ENCODE measurements at regions not wholly inside any gene's neighbourhood (a gene's known extent, or its start where the extent isn't known, plus 50 kb on each side); places are given as distances from the start of the nearest gene placed in this dataset.

DNA sequence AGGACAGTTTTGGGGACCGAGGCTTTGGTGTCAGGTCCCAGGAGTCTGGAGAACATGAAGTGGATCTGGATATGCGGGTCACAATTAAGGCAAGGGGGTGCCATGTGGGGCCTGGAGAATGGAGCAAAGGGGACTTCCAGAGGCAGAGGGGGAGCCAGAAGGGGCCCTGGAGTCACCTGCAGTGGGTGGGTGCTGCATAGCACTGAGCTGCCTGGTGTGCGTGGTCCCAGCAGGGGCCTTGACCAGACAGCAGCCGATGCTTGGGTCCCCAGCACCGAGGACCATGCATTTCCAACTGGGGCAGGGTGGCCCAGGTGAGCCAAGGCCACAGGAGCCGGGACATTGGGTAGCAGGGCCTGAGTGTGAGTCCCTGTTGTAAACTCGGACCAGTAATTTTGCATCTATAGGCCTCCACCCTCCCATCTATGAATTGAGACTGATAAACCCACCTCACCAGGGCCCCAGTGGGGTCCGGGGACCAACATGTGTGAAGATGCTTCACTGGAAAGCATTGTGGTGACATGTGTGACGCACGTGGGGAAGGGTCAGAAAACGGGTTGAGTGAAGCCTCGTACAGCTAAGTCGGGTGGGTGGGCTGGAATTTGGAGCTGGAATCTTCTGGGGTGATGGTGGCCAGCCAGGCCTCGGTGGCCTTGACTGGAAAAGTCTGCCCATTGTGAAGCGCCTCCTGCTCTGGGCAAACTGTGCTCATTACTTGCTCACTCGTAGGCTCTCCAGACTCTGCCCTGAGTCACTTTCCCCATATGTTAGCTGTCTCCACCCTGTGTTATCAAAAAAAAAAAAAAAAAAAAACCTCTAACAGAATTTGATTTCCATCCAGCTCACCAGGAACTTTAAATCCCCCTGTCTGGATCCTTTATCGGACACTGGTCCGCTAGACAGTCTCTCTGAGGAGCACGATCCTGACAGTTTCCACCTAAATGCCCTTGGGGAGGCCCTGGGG, 90.5 kb upstream of the ZNF469 start:
- no peak for DNase-seq

DNA sequence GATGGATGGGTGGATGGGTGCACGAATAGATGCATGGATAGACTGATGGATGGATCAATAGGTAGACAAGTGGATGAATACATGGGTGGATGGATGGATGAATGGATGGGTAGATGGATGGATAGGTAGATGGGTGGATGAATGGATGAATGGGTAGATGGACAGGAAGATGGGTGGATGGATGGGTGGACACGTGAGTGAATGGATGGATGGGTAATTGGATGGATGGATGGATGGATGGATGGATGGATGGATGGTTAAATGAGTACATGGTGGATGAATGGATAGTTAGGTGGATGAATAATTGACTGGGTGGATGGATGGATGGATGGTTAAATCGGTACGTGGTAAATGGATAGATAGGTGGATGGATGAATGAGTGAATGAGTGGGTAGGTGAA, 89.7 kb upstream of the ZNF469 start:
- no peak for DNase-seq

DNA sequence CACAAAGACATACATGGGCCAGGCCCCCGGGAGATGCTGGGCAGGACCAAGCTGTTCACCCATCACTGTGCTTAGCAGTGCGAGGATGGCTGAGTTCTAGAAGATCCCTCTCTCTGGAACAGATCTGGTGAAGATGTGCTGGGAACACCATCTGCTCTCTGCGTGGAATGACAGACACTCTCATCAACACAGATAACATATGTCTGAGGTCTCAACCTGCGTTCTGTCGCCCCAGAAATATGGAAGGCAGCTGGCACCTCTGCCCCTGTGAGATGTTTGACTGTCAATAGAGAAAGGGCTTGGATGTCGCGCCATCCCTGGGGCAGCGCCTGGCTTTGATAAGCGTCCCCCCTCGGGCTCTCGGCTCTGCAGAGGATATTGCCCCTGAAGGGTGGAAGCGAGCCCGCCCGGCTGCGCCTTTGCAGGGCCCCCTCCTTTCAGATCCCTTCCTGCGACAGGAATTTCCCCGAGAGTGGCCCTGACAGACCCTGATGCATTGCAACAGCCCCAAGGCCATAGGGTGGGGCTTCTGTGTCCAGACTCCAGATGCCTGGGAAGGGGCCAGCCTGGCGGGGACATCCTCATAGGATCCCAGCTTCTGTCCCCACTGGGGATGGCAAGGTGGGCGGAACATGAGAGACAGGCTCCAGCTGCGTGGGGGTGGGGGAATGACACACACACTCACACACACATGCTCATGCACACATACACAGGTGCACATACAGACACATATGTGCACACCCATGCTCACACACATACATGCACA, 86.9 kb upstream of the ZNF469 start:
- no peak for DNase-seq

DNA sequence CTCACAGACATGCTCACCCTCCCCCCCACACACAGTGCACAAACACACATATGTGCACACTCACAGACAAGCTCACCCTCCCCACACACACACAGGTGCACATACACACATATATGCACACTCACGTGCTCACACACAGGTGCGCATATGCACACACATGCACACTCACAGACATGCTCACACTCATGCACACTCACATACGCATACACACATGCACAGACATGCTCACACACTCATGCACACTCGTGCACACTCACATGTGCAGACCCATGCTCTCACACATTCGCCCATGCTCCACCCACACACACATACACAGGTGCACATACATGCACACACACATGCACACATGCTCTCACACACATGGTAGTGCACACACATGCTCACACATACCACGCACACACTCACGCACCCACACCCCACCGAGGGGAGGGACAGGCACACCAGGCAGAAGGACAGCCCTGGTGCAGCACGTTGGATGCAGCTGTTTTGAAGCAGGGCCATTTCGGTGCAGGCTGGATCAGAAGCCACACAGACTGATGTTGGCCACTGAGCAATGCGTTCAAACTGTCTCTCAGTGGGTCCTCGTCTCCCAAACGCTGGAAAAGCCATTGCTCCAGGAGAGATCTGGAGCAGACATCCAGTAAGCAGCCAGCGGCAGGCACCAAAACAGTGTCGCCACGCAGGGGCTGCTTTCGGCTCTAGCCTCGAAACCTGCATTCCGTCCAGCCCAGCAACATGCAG, 86.2 kb upstream of the ZNF469 start:
- DNase-seq: no peak

DNA sequence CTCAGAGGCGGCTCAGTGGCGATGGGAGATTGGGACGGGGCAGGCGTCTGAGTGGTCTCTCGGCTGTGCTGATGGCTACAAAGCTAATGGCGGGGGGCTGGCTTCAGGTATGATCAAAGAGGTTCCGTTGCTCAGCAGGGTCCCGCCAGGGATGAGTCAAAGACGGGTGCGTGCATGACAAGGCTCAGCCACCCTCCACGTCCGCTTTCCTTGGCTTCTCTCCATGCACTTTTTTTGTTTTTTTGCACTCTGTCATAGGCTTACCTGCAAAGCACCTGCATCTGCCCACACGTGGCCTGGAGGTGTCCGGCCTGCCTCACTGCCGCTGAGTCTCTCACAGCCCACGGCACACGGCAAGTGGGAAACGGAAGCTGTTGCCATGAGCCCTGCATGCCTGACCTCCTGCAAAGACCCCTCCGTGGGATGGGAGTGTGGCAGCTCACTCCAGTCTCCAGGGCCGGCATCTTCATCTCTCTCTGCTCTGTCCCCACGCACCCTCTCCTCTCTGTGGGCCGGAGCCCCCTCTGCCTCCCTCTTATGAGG, 85.5 kb upstream of the ZNF469 start:
- no peak for DNase-seq

DNA sequence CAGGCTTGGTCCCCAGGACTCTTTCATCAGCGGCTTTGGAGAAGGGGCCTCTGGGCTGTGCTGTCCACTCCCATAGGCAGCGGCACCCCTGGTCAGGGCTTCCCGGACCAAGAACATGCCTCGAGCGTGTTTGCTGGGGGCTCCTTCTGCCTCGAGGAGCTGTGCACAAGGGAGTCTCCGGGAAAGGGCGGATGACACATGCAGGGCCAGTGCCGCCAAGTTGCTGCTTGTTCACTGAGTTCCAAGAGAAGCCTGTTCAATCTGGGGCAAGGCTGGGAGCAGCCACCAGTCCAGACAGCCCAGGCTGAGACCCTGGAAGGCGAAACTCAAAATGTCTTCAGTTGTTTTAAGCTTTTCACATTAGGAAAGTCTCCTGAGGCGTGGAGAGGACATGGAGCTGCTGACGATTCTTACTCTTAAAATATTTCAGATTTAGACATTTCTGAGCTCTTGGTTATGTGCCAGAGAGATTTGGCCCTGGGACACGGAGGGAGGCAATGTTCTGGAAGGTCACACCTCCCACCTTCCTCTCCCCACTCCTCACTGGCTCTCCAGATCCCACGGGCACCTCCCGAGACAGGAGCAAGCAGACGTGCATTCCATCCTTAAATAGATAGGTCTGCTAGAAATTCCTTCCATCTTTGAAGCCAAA, 84.5 kb upstream of the ZNF469 start:
- no peak for DNase-seq

DNA sequence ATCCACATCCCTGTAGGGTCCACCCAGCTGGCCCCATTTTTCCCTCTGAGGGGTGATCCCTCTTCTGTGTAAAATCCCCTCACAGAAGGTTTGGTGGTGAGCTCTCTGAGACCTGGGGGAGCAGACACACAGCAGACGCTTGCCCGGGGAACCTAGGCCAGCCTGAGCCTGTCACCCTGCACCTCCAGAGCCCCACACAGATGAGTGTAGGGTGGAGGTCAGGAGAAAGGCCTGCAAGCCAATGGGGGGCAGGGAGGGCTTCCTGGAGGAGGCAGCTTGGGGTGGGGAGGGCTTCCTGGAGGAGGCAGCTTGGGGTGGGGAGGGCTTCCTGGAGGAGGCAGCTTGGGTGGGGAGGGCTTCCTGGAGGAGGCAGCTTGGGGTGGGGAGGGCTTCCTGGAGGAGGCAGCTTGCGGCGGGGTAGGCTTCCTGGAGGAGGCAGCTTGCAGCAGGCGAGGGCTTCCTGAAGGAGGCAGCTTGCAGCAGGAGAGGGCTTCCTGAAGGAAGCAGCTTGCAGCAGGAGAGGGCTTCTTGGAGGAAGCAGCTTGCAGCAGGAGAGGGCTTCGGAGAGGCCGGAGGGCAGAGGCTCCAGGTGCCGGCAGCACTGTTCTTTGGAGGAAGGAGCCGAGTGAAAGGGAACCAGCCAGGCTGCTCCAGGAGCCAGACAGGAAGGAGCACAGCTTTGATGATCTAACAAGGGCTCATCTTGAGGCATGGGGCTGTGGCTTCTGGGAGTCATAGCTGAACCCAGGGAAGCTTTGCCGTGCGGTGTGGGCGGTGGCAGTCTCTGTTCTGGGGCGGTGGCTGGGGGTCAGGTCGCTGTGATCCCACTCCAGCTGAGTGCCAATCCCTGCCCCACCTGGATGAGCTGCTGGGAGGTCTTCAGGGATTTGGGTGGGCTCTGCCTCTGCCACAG, 83.7 kb upstream of the ZNF469 start:
- DNase-seq: no peak

DNA sequence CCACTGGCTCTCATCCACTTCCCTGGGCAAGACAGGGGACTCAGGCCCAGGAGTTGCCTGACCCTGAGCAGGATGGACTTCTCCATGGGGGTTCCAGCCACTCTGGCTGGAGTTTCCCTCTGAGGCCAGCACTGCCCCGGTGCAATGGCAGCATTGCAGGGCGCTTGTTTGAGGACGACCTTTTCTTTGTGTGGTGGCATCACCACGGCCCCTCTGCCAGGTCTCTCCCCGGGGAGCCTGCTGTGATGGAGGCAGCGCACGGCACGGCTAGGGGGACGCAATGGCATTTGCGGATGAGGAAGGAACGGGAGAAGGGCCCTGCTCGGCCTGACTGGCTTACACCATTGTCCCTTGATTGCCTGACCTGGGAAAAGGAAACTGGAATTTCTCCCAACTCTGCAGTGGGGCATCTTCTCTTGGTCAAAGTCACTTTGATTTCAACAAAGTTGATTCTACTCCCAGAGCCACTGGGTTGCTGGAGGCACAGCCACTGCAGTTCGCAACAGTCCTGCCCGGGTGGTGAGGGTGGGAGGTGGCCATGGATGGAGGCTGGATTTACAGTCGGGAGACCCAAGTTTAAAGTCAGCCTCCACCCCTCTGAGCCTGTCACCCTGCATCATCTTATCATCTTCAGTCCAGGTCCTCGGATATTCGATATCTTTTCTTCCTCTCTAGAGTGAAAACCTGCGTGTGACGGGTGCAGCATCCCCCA, 82.9 kb upstream of the ZNF469 start:
- no peak for DNase-seq

DNA sequence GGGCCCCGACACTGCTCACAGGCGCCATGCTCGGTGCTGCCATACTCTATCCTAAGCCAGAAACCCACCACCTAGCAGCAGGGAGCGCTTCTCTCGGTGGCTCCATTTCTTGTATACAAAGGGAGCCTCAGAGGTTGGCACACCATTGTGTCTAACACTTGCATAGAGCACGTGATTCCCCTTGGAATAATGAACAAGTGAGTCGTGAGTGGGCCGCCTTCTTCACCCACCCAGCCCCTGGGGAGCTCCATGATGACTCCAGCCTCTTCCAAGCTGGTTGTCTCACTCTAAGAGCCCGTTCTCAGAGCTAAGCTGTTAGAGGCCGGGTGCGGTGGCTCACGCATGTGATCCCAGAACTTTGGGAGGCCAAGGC, 82.3 kb upstream of the ZNF469 start:
- DNase-seq: no peak

DNA sequence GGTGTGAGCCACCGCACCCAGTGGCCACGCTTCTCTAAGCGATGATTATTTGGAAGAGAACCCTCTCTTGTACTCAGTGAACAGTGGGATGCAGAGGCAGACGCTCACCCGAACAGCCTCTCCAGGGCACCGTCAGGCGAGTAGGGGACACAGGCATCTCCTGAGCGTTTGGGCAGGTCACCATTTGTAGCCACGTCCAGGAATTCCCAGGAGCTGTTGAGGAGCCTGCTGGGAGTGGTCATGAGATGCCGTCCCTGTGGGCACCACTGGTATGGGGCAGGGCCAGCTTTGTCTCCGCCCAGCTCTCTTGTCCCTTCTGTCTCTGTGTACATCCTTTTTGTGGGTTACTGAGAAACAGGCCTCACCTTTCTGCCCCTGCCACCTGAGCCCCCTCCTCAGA, 81.3 kb upstream of the ZNF469 start:
- no peak for DNase-seq

DNA sequence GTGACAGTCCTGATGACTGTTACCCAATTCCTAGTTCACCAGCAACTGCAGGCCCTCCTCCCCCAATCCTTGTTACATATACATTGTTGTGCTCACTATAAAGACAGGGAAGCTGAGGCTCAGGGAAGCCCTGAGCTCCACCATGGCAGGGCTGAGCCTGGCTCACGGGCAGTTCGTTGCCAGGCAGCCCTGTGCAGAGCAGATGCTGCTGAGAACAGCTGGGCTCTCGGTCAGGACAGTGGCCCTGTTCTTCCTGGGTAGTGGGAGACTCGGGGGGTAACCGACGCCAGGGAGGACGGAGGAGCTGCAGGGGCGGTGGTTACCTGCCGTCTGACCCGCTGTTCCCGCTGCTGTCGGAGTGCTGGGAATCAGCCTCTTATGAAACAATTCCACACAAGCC, 80.9 kb upstream of the ZNF469 start:
- DNase-seq: no peak

DNA sequence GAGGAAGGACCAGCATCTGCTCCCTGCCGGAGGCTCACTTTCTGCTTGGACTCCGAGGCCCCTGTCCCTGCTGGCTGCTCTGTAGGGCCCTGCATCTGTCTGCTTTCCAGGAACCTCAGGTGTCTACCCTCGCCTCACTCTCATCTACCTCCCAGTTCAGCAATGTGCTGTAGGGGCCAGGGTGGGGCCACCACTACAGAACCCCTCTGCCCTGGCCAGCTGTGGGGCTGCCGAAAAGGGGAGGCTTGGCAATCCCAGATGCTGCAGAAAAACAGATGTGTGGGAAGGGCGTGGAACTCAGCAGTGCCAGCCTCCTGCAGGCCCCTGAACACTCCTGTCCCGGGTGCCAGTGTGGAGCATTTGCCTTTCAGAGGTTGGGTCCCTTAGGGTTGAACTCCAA, 80.1 kb upstream of the ZNF469 start:
- DNase-seq: no peak

DNA sequence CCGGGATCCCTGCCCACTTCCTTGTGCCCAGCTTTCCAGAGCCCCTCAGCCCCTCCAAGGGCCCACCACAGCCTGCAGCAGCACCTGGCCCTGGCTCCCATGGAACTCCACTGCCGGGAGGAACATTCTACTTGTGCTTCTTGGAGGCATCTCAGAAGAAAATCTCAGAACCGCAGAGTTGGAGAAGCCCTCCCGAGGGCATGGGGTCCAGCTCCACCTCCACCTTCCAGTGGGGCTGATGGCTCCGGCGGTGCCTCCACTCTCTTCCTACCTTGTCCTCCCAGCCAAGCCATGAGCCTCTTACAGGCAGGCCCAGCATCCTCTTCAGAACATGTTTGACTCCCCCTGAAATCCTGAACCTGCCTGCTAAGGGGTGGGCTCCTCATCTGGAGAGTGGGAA, 79.4 kb upstream of the ZNF469 start:
- DNase-seq: no peak

DNA sequence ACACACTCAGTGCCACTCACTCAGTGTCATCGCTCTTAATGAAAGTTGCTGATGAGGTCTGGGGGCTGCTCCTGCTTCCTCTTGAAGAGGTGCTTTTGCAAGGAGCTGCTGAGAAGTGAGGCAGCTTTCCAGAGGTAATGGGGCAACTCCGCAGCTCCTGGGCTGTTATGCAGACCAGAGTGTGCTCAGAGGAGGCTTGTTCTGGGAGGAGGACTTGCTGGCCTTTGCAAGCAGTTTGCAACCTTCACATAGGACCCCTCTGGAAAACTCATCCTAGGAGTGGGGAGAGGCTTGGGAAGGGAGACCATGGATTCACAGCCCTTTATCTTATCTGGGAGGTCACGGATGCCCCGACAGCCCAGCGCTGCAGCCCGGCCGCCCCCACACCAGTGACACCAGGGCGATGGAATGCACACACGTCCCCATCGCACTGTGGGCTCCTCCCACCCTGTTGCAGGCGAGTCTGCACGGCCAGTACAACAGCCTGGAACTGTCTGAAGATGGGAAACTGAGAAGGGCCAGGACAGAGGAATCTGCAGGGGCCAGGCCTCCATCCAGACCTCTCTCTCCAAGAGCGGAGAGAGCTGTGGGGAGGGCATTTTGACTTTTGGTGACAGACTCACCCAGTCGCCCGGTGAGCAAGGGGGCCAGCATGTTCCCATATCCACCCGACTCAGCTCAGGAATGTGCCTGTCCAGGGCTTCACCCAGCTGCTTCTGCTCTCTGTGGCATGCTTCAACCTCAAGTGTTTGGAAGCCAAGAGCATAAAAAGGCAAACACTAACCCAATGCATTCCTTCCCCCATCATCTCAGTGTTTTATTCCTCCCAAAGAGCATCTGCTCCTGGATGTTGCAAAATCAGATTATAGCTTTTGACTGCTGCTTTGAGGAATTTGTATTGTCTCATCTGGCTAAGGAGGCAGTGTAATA, 78.6 kb upstream of the ZNF469 start:
- no peak for DNase-seq

DNA sequence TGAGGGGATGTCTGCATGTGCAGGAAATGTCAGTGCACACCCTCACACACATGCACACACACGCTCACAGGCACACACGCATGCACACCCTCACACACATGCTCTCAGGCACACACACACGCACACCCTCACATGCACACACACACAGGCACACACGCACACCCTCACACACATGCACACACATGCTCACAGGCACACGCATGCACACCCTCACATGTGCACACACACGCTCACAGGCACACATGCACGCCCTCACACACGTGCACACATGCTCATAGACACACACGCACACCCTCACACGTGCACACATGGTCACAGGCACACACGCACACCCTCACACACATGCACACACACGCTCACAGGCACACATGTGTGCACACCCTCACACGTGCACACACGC, 77.6 kb upstream of the ZNF469 start:
- no peak for DNase-seq

DNA sequence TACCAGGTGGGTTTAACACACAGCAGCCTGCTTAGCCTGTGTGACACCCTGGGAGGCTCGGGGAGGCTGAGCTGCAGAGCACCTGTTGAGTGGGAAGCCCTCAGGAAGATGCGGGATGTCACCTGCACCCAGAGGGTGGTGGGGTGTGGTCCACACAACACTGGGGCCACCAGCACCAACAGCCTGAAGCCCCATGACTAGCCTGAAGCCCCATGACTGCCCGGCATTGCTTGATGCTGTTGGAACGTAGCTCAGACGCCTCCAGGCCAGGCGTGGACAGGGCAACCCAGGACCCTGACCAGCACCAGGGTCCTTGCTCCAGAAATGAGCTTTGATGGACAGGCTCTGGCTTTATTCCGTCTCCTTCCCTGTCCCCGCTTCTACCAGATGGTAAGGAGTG, 76.3 kb upstream of the ZNF469 start:
- DNase-seq: no peak

DNA sequence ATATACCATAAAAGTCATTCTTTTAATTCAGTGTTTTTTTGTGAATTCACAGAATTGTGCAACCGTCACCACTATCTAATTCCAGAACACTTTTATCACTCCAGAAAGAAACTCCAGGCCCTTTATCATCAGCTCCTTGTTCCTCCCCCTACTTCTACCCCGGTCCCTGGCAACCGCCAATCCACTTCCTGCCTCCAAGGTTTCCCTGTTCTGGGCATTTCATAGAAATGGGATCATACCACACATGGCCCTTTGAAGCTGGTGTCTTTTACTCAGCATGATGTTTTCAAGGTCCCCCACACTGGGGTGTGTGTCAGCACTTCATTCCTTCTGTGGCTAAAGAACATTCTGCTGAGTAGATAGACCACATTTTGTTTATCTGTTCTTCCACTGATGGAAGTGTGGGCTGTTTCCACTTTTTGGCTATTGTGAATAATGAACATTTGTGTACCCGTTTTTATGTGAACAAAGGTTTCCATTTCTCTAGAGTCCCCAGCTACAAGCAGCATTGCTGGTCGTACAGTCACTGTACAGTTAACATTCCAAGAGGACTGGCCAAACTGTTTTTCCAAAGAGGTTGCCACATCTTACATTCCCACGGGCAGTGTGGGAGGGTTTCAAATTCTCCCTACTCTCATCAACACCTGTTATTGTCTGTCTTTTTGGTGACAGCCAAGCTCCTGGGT, 75.8 kb upstream of the ZNF469 start:
- no peak for DNase-seq

DNA sequence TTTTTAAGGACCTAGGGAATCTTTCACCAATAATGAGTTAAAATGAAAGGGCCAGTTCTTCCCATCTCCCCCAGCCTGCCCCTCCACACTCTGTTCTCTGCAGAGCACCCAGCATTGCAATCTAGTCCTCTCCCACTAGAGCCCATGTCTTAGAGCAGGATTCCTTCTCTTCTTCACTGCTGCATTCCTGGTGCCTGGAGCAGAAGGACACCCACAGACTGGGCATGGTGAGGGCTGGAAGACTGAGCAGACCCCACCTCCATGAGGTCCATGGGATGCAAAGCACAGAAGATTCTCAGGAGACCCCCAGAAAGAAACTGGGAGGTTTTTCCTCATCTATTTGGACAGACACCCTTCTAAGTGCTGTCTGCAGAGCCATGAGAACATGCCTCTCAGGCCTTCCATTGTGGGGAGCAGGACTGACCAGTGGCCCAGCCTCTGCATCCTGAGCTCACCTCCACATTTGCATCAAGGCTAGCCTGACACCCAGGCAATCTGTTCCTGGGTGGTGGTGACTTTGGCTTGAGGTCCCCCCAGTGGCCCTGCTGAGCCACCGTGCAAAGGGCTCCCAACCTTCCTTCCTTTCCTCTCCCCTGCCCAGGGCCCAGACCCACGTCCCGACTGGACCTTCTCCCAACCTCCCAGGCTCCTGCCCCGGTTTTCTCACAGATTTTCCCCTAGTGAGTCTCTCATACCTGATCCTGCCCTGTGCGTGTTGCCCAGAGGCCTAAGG, 74.2 kb upstream of the ZNF469 start:
- no peak for DNase-seq

Data from NCI-H748 treated with DMSO at 0.1 percent for 48 hours (cell line).